ENCODE measurements at regions not wholly inside any gene's neighbourhood (a gene's known extent, or its start where the extent isn't known, plus 50 kb on each side); places are given as distances from the start of the nearest gene placed in this dataset.

DNA sequence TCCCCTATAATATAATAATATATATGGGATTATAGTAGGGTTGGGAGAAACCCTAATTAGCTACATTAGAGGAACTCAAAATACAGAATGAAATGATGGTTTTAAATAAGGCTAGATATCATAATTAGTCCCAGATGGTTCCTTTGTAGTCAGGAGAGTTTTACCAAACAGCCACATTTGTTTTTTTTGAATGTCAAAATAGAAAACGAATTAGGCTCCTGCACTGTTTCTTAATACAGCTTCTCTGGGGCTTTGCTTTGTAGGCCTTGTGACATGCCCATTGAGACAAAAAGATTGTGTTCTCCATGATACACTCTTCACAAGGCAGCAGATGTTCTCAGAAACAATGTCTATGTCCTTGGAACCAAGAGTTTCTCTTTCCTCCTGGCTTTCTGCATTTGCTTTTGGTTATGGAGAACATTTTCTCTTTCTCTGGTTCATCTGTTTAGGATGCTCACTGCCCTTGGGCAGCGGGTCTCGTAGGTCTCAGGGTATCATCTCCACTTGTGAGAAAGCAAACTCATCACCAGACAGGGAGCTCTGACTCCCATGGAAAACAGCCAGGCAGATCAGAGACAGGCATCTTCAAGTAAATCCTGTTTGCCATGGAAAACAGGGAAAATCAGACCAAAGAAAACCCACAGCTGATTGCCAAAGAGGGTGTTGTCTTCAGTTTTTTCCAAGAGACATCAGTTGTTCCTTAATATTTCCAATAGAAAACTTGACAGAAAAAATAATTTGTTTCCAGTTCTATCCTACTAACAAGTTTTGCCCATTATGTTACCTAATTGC is 54.1 kb upstream of the RPS23 start:
- H3K14ac ChIP-seq (ENCODE audit: insufficient read length), result no peak overlapping the region
- H2AFZ ChIP-seq (ENCODE audit: low read length), result no peak overlapping the region
- no peak overlapping the region for H3K4me2 ChIP-seq (ENCODE audit: insufficient read depth in 1 of 2, low read depth in 2 of 2, low read length in 2 of 2)
- H2AK5ac ChIP-seq (ENCODE audit: low read depth, low read length), result no peak overlapping the region
- no peaks in the 10 kb centered on the region for H3K36me3 ChIP-seq (ENCODE audit: control insufficient read depth in 2 of 4, insufficient read depth in 4 of 4, low read length in 3 of 4)
- no peaks in the 10 kb centered on the region for H3K23me2 ChIP-seq (ENCODE audit: low read depth, low read length)
- H3K27me3 ChIP-seq (replicated peaks in 1 of 4; ENCODE audit: control insufficient read depth in 3 of 4, extremely low read depth in 1 of 4, insufficient read depth in 3 of 4, low read length in 3 of 4), result peaks cover 0 to 2% (median 0%) of the 10 kb centered on the region in 4 experiments; a peak in 1 of 7 replicates
- H3K79me2 ChIP-seq (ENCODE audit: control insufficient read depth in 1 of 2, insufficient read depth in 2 of 2, low read length in 2 of 2), result no peaks in the 10 kb centered on the region
- FAIRE-seq (no peak), DNase-seq (ENCODE audit: low read depth in 1 of 2, low spot score in 2 of 2) (no peak)
- no peaks in the 10 kb centered on the region for H3K4me1 ChIP-seq (replicated peaks in 1 of 4; ENCODE audit: control insufficient read depth in 3 of 4, insufficient read depth in 4 of 4, low read length in 3 of 4)
- H4K91ac ChIP-seq (replicated peaks; ENCODE audit: insufficient read length, low read length), result no peak overlapping the region
- H4K20me1 ChIP-seq (replicated peaks in 1 of 2; ENCODE audit: control insufficient read depth in 1 of 2, insufficient read depth in 2 of 2, low read length in 2 of 2), result no peaks in the 10 kb centered on the region
- peaks cover 0 to 6% of the 10 kb centered on the region in 2 experiments; a peak in 2 of 4 replicates for H3K9me3 ChIP-seq (ENCODE audit: insufficient read depth in 2 of 2, low read depth in 1 of 2, low read length in 1 of 2)
- H4K8ac ChIP-seq (ENCODE audit: extremely low read depth, insufficient read depth, low read length), result no peak overlapping the region
- no peak overlapping the region for H2BK12ac ChIP-seq (ENCODE audit: low read depth, low read length)
- no peak overlapping the region for H3K4me3 ChIP-seq (ENCODE audit: extremely low read depth in 1 of 4, insufficient read depth in 2 of 4, low read depth in 3 of 4, low read length in 4 of 4)
- H2BK5ac ChIP-seq (ENCODE audit: low read depth, low read length), result no peak overlapping the region
- no peak overlapping the region for H3K18ac ChIP-seq (ENCODE audit: extremely low read depth, low read length)
- no peak overlapping the region for H2BK20ac ChIP-seq (ENCODE audit: low read length)
- no peak overlapping the region for H3K27ac ChIP-seq (ENCODE audit: low read depth, low read length)
- 95% methylated on average over 3 of the region's 3 CpGs; no CpG with 5 or more reads in 1 of the 2 experiments for WGBS, 2 experiments (ENCODE audit: extremely low coverage in 1 of 2, insufficient coverage in 1 of 2, insufficient read length in 1 of 2, insufficient replicate concordance in 2 of 2, low coverage in 1 of 2, low lambda C conversion rate in 2 of 2, missing lambda C conversion rate in 1 of 2)
- no peak overlapping the region for H2BK15ac ChIP-seq (ENCODE audit: low read length)
- H4K5ac ChIP-seq (ENCODE audit: insufficient read length, low read depth, low read length), result no peak overlapping the region
- POLR2A ChIA-PET (ENCODE audit: partially characterized antibody), result interaction anchor here (0.8 kb wide), 1 partner anchor 19 kb away, joined by 3 read pairs; no protein-coding TSS in a partner anchor
- no peak overlapping the region for H3K23ac ChIP-seq (ENCODE audit: insufficient read length)
- TF ChIP-seq RAD21 (IDR thresholded peaks at IDR 0.05 in 1 of 2, conservative IDR thresholded peaks at IDR 0.05 in 1 of 2; ENCODE audit: low read depth in 2 of 2, low read length in 2 of 2) (no peak), JUND (IDR thresholded peaks at IDR 0.05; ENCODE audit: low read length) (no peak), BACH1 (IDR thresholded peaks at IDR 0.05; ENCODE audit: low read length) (no peak), KDM4A (IDR thresholded peaks at IDR 0.05; ENCODE audit: low read depth, low read length, severe bottlenecking) (no peak), SIRT6 (IDR thresholded peaks at IDR 0.05; ENCODE audit: low read length) (no peak), MAFK (IDR thresholded peaks at IDR 0.05; ENCODE audit: low read depth, low read length) (no peak), TEAD4 (IDR thresholded peaks at IDR 0.05; ENCODE audit: low read depth, low read length) (no peak), PHF8 (conservative IDR thresholded peaks at IDR 0.05; ENCODE audit: low read depth, low read length) (no peak), SRF (IDR thresholded peaks at IDR 0.05; ENCODE audit: low read depth, low read length) (no peak)
- H2BK120ac ChIP-seq (replicated peaks; ENCODE audit: low read depth, low read length), result no peak overlapping the region
- no peak overlapping the region for H3K56ac ChIP-seq (replicated peaks; ENCODE audit: insufficient read length, low read depth, low read length)
- CTCF ChIA-PET (ENCODE audit: partially characterized antibody), result interaction anchor here (0.6 to 1.4 kb wide), 5 partner anchors 17 to 821 kb away, joined by 3 to 5 read pairs (median 4); no protein-coding TSS in a partner anchor
- no peaks in the 10 kb centered on the region for H3K79me1 ChIP-seq (ENCODE audit: low read depth, low read length)
- no peak overlapping the region for H3K4ac ChIP-seq (replicated peaks; ENCODE audit: insufficient read length, low read depth, low read length)
- no peak overlapping the region for H3K9ac ChIP-seq (replicated peaks in 1 of 4; ENCODE audit: extremely low read depth in 1 of 4, low read depth in 3 of 4, low read length in 3 of 4)

All from H1 (cell line).